ENCODE measurements at regions not wholly inside any gene's neighbourhood (a gene's known extent, or its start where the extent isn't known, plus 50 kb on each side); places are given as distances from the start of the nearest gene placed in this dataset.

- Histone ChIP-seq H3K27me3 (ENCODE audit: insufficient read depth, low read length, poor library complexity, severe bottlenecking) (no peaks in the 10 kb centered on the region), H3K79me2 (ENCODE audit: insufficient read depth, low read length) (no peaks in the 10 kb centered on the region), H2AFZ (ENCODE audit: low read length) (no peak overlapping the region), H3K4me3 (ENCODE audit: low read length, poor library complexity, severe bottlenecking) (no peak overlapping the region), H3K9me3 (ENCODE audit: insufficient read depth, low read depth, low read length) (no peaks in the 10 kb centered on the region), H3K9ac (ENCODE audit: low read depth, low read length, poor library complexity, severe bottlenecking) (no peak overlapping the region), H4K20me1 (ENCODE audit: insufficient read depth, low read length, poor library complexity, severe bottlenecking) (no peaks in the 10 kb centered on the region), H3K9me2 (replicated peaks; ENCODE audit: low read depth, low read length) (no peaks in the 10 kb centered on the region), H3K4me1 (ENCODE audit: insufficient read depth, low read length, poor library complexity, severe bottlenecking) (peaks cover 14% of the 10 kb centered on the region), H3K36me3 (ENCODE audit: insufficient read depth, low read length) (no peaks in the 10 kb centered on the region), H3F3A (ENCODE audit: low read depth) (no peaks in the 10 kb centered on the region), H3K4me2 (ENCODE audit: low read depth, low read length, poor library complexity, severe bottlenecking) (no peak overlapping the region)
- TF ChIP-seq EZH2phosphoT487 (IDR thresholded peaks at IDR 0.05; ENCODE audit: borderline replicate concordance) = no peak
- no peak for TF ChIP-seq CTCF (conservative IDR thresholded peaks at IDR 0.05; ENCODE audit: low read length)
Measured at GRCh38 chr2:16397681-16398475, 267.8 kb downstream of the CYRIA start.

GRCh38 chr2:16396986-16397385 lies 268.6 kb downstream of the CYRIA start:
- TF ChIP-seq CTCF (conservative IDR thresholded peaks at IDR 0.05; ENCODE audit: low read length) = no peak
- no peak for TF ChIP-seq EZH2phosphoT487 (IDR thresholded peaks at IDR 0.05; ENCODE audit: borderline replicate concordance)
- no peak overlapping the region for H3K4me3 ChIP-seq (ENCODE audit: low read length, poor library complexity, severe bottlenecking)
- H3K9me3 ChIP-seq (ENCODE audit: insufficient read depth, low read depth, low read length) = no peaks in the 10 kb centered on the region

GRCh38 chr2:16396171-16396570 lies 269.5 kb downstream of the CYRIA start:
- Histone ChIP-seq H3K36me3 (ENCODE audit: insufficient read depth, low read length) (no peaks in the 10 kb centered on the region), H3K4me2 (ENCODE audit: low read depth, low read length, poor library complexity, severe bottlenecking) (no peak overlapping the region), H3K79me2 (ENCODE audit: insufficient read depth, low read length) (no peaks in the 10 kb centered on the region), H3F3A (ENCODE audit: low read depth) (no peaks in the 10 kb centered on the region), H3K9me2 (replicated peaks; ENCODE audit: low read depth, low read length) (no peaks in the 10 kb centered on the region), H3K9me3 (ENCODE audit: insufficient read depth, low read depth, low read length) (no peaks in the 10 kb centered on the region), H3K27me3 (ENCODE audit: insufficient read depth, low read length, poor library complexity, severe bottlenecking) (no peaks in the 10 kb centered on the region), H4K20me1 (ENCODE audit: insufficient read depth, low read length, poor library complexity, severe bottlenecking) (no peaks in the 10 kb centered on the region), H2AFZ (ENCODE audit: low read length) (no peak overlapping the region), H3K4me1 (ENCODE audit: insufficient read depth, low read length, poor library complexity, severe bottlenecking) (peaks cover 14% of the 10 kb centered on the region), H3K9ac (ENCODE audit: low read depth, low read length, poor library complexity, severe bottlenecking) (no peak overlapping the region), H3K4me3 (ENCODE audit: low read length, poor library complexity, severe bottlenecking) (no peak overlapping the region)
- TF ChIP-seq EZH2phosphoT487 (IDR thresholded peaks at IDR 0.05; ENCODE audit: borderline replicate concordance) (no peak), CTCF (conservative IDR thresholded peaks at IDR 0.05; ENCODE audit: low read length) (no peak)

More at GRCh38 chr2:16396986-16397385, 268.6 kb downstream of the CYRIA start:
- no peaks in the 10 kb centered on the region for H3K36me3 ChIP-seq (ENCODE audit: insufficient read depth, low read length)
- no peaks in the 10 kb centered on the region for H4K20me1 ChIP-seq (ENCODE audit: insufficient read depth, low read length, poor library complexity, severe bottlenecking)
- peaks cover 14% of the 10 kb centered on the region for H3K4me1 ChIP-seq (ENCODE audit: insufficient read depth, low read length, poor library complexity, severe bottlenecking)
- H3F3A ChIP-seq (ENCODE audit: low read depth) = no peaks in the 10 kb centered on the region
- H3K9me2 ChIP-seq (replicated peaks; ENCODE audit: low read depth, low read length) = no peaks in the 10 kb centered on the region
- no peaks in the 10 kb centered on the region for H3K27me3 ChIP-seq (ENCODE audit: insufficient read depth, low read length, poor library complexity, severe bottlenecking)
- no peak overlapping the region for H3K4me2 ChIP-seq (ENCODE audit: low read depth, low read length, poor library complexity, severe bottlenecking)
- H3K9ac ChIP-seq (ENCODE audit: low read depth, low read length, poor library complexity, severe bottlenecking) = no peak overlapping the region
- no peaks in the 10 kb centered on the region for H3K79me2 ChIP-seq (ENCODE audit: insufficient read depth, low read length)
- no peak overlapping the region for H2AFZ ChIP-seq (ENCODE audit: low read length)
